Lower leg skin (tissue), 3 donors: ENCODE measurements at regions not wholly inside any gene's neighbourhood (a gene's known extent, or its start where the extent isn't known, plus 50 kb on each side); places are given as distances from the start of the nearest gene placed in this dataset.

Source experiments
- POLR2A ChIP-seq, 2 donors: fragments of 450-650 bp; IDR thresholded peaks; one replicate each; pipeline ENCODE4 v1.6.1; 2016 to 2017; ENCODE audit warnings: antibody characterized with exemption in 2 of 2, mild to moderate bottlenecking in 1 of 2, moderate library complexity in 1 of 2
- TF ChIP-seq, protein P1 (sequence below), 3 donors: fragments of 450-650 bp; IDR thresholded peaks; one replicate each; pipeline ENCODE4 v1.5.1; 2016; ENCODE audit warnings: antibody characterized with exemption in 3 of 3, mild to moderate bottlenecking in 3 of 3, moderate library complexity in 2 of 3

DNA sequence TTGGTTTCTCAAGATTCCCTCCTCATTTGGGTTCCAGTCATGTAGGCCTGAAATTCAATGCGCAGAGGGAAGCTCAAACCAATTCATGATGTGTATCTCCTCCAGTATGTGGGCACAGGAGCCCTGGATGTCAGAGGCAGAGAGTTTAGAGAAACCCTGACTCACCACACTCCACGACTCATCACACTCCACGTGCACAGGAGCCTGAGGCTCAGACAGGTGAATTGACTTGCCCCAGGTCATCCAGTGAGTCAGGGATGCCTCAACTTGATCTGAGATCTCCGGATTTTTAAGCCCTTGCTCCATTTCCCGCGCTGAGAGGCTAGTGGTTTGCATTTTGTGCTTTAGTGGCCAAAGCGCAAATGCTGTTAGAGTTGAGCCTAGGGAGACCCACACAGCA lies 183.9 kb downstream of the HAPSTR1 start:
- TF ChIP-seq, protein P1, sequence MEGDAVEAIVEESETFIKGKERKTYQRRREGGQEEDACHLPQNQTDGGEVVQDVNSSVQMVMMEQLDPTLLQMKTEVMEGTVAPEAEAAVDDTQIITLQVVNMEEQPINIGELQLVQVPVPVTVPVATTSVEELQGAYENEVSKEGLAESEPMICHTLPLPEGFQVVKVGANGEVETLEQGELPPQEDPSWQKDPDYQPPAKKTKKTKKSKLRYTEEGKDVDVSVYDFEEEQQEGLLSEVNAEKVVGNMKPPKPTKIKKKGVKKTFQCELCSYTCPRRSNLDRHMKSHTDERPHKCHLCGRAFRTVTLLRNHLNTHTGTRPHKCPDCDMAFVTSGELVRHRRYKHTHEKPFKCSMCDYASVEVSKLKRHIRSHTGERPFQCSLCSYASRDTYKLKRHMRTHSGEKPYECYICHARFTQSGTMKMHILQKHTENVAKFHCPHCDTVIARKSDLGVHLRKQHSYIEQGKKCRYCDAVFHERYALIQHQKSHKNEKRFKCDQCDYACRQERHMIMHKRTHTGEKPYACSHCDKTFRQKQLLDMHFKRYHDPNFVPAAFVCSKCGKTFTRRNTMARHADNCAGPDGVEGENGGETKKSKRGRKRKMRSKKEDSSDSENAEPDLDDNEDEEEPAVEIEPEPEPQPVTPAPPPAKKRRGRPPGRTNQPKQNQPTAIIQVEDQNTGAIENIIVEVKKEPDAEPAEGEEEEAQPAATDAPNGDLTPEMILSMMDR (IDR thresholded peaks at IDR 0.05) = no peak
- TF ChIP-seq POLR2A (IDR thresholded peaks at IDR 0.05) = no peak
